ENCODE measurements at regions not wholly inside any gene's neighbourhood (a gene's known extent, or its start where the extent isn't known, plus 50 kb on each side); places are given as distances from the start of the nearest gene placed in this dataset.

DNA sequence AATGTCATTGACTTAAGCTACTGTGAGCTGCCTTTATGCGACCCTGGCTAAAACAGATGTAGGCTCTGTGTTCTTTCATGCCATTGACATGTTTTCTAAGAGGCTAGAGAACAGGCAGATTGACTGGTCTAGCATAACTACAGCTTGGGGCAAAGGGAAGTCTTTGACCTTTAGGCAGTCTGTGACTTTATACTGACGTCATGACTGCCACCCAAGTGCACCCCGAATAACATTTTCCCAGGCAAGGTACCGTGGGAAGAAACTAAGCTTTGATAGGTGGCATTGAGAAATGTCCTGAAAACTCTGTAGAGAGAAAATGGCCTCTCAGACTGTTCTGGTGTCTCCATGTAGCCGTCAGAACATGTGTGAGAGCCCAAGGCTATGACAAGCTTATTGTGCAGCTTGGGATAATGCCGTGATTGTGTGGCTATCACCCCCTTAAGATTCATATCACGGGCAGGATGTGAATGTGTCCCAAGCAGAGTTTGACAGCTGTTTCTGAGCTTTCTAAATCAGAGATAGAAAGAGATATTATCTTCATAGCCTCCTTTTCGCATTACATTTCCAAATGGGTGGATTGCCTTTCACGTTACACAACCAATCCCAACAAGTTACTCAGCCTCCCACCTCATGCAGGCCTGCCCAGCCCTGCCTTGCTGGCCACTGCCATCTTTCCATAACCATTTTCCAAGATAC is 672.2 kb upstream of the ACVR2A start:
- TF ChIP-seq, protein P1, sequence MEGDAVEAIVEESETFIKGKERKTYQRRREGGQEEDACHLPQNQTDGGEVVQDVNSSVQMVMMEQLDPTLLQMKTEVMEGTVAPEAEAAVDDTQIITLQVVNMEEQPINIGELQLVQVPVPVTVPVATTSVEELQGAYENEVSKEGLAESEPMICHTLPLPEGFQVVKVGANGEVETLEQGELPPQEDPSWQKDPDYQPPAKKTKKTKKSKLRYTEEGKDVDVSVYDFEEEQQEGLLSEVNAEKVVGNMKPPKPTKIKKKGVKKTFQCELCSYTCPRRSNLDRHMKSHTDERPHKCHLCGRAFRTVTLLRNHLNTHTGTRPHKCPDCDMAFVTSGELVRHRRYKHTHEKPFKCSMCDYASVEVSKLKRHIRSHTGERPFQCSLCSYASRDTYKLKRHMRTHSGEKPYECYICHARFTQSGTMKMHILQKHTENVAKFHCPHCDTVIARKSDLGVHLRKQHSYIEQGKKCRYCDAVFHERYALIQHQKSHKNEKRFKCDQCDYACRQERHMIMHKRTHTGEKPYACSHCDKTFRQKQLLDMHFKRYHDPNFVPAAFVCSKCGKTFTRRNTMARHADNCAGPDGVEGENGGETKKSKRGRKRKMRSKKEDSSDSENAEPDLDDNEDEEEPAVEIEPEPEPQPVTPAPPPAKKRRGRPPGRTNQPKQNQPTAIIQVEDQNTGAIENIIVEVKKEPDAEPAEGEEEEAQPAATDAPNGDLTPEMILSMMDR (IDR thresholded peaks at IDR 0.05; ENCODE audit: insufficient read depth, low read length): no peak
- no peak for TF ChIP-seq GABPA (IDR thresholded peaks at IDR 0.05; ENCODE audit: low read depth)

Measured in HL-60 (cell line).